Fibroblast of skin of right quadriceps (primary cell): ENCODE measurements at regions not wholly inside any gene's neighbourhood (a gene's known extent, or its start where the extent isn't known, plus 50 kb on each side); places are given as distances from the start of the nearest gene placed in this dataset.

Experiments
- DNase-seq: peaks from one replicate; pipeline ENCODE4 v3.0.0-alpha.2; 2013

DNA sequence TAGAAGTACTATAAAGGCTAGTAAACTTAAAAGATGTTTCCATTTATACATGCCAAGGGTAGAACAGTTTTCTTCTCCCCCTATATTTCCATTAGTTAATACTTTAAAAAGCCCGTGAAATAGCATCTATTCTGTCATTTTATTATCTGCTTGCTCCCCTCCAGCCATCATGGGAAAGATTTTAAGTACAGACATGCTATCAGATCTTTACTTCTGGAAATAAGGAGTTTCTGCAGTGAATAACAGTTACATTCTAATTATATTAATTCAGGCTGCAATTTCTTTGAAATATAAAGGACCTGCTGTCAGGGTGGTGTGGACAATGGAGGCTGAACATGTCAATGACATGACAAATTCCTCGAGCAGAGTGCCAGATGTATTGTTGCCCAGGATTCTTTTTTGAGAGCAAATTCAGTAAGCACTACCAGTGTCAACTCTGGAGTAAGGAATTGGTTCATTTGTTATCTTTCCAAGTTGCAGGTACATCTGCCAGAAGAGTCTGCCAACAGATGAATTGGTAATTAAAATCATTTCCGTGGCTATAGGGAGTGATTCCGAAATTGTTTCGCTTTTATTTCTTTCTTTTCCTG, 151.3 kb downstream of the BTG1 start:
- DNase-seq, result no peak

GRCh38 chr12:91993287-91994017, 152.2 kb downstream of the BTG1 start:
- DNase-seq, result no peak

GRCh38 chr12:91991399-91992187, 154.1 kb downstream of the BTG1 start:
- no peak for DNase-seq

GRCh38 chr12:91990525-91990924, 155.1 kb downstream of the BTG1 start:
- DNase-seq, result peak; percentile 32

GRCh38 chr12:91989143-91989542, 156.5 kb downstream of the BTG1 start:
- DNase-seq, result no peak

DNA sequence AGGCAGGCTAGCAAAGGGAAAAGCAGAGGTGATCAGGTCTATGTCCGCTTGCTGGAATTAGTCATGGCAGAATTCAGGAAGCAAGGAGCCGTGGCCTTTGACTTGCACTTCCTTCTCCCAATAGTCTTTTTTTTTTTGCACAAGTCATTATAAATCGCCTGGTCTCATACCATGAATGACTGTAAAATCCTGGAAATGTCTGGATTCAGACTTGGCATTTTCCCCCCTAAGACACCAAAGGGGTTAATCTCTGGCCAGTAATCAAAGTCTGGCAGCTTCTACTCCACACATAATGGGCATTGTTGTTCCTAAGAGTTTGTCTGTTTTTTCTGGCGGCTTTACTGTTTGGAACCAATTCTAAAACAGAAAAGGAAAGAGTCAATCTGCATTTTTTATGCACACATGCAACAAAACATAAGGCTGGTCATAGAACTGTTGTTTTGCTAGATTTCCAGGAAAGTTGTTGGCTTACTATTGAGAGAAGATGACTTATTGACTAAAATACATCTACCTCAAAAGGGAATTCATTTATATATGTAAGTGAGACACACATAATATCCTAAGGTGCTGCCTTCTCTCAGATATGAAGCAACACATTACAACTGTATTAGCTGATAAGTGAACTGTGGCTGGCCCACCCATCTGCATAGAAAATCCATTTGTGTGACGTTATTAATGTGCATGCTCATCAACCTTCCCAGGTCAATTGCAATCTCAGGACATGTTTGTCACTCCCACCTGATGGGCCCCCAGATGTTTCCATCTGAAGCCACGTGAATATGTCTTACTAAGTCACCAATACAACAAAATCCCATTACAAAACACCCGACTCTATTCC, 157.3 kb downstream of the BTG1 start:
- DNase-seq, result no peak

DNA sequence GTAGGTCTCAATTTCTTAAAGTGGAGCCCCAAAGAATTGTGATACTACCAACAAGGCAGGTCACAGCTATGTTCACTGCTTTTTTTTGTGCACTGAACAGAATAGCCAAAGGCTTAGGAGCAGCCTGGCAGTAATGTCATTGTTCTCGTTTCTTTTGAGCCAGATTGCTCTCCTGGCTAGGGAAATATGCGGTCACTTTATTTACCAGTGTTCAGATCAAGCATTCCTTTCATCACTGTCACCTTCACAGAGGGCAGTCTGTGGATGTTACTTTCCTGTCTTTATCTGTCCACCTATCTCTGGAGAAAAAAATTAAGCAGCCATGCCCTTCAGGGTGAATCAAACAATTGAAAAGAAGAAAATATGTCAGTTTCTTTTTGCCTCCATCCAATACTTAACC, 159.6 kb downstream of the BTG1 start:
- no peak for DNase-seq

- peak; percentile 65 for DNase-seq
These were observed 160.5 kb downstream of the BTG1 start for GRCh38 chr12:91985002-91985787.

DNA sequence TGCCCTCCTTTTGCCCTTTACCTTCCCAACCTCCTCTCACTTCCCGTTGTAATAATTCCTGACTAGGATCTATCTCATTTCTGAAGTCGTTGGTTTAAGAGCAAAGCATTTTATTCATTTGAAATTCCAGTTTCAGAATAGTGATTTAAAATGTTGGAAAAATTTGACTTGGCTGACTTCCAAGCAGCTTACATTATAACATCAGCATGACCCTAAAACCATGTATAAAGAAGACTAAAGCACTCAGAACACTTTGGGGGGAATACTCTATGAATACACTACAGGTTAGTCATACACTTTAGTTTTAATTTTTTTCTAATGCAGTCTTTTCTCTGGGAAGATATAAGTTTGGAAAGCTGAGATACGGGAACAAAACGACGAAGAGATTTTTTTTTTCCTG, 161.1 kb downstream of the BTG1 start:
- DNase-seq, result peak; percentile 88

DNA sequence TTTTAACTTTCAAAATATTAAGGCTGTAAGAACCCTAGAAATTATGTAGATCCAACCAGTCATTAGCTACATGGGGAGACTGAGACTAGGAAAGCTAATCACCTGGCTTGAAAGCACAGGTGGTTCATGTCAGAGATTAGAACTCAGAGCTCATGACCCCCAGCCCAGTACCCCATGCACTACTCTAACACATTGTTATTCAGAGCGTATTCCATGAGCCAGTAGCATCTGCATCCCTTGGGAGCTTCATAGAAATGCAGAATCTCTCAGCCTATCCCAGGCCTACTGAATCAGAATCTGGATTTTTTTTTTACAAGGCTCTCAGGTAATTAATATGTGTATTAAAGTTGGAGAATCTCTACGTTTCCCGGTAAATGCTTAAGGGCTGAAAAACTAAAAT, 161.7 kb downstream of the BTG1 start:
- no peak for DNase-seq

GRCh38 chr12:91982946-91983345, 162.7 kb downstream of the BTG1 start:
- no peak for DNase-seq

- no peak for DNase-seq
These were observed 165.2 kb downstream of the BTG1 start for GRCh38 chr12:91980389-91980821.

DNA sequence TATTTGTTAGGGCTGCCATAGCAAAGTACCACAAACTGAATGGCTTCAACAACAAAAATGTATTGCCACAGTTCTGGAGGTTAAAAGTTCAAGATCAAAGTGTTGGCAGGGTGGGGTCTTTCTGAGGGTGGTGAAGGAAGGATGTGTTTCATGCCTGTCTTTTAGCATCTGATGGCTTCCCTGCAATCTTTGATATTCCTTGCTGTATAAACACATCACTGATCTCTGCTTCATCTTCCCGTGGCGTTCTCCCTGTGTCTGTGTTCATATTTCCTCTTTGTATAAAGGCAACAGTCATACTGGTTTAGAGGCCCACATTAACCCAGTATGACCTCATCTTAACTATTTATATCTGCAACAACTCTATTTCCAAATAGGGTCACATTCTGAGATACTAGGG, 167.5 kb downstream of the BTG1 start:
- peak; percentile 39 for DNase-seq

DNA sequence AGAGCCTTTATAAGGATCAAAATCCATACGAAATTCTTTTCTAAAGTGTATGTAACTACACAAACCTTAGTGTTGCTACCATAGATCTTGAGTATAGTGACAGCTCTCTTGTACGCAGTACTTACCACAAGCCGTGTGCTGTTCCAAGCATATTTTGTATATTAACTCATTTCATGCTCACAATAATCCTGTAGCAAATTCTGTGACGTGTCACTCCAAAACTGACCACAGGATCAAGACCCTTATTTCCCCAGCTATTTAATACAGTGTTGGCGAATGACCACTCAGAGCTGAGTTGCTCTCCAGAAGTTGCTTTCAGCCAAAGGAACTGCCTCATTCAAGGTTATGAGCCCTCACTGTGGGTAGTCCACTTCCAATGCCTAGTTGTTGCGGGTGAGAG, 169.8 kb downstream of the BTG1 start:
- DNase-seq, result no peak

- no peak for DNase-seq
These were observed 171.0 kb downstream of the BTG1 start for GRCh38 chr12:91974541-91975085.

- no peak for DNase-seq
These were observed 171.8 kb downstream of the BTG1 start for GRCh38 chr12:91973813-91974212.

DNA sequence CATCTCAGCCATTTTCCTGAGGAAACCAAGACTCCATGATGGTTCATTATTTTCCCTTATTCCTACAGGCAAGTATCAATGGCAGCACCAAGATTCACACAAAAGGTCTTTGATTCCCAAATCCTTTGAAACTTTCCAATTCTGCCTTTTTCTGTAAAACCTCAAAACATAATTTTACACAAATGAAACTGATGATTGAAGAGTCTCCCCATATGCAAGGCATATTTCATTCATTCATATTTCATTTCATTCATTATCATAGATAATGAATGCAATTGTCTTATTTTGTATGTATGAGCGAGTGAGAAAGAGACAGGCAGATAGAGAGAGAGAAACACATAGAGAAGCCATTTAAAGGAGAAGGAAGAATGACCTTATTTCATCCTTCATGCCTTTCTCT, 172.8 kb downstream of the BTG1 start:
- DNase-seq, result no peak

- DNase-seq, result no peak
These were observed 176.9 kb downstream of the BTG1 start for GRCh38 chr12:91968777-91969171.

DNA sequence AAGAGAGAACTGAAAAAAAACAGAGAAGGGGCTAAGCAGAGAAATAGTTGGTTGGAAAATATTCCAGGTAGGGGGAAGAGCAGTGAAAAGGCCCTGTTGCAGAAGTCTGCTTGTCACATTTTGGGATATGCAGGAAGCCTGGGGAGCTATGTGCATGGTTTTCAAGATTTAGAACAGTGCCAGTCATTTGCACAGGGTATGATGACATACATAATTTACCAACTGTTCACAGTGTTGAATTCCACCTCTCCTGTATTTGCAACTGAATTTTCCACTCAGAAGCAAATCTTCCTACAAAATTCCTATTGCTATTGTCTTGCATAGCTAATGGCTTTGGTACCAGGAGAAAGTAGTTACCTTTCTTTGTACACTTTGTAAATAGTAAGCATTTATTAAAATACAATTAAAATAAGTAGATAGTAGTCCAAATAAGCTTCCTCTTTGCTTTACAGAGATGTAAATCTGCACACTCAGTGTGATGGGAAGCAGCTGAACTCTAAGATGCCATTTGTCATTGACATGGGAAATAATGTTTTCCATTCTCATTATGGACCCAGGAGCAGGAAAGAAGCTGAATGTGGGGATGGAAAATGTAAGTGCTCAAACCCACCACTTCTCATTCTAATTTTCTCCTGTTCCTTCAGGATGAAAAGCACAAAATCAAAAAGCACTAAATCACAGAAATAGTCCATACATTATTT, 177.4 kb downstream of the BTG1 start:
- no peak for DNase-seq

DNA sequence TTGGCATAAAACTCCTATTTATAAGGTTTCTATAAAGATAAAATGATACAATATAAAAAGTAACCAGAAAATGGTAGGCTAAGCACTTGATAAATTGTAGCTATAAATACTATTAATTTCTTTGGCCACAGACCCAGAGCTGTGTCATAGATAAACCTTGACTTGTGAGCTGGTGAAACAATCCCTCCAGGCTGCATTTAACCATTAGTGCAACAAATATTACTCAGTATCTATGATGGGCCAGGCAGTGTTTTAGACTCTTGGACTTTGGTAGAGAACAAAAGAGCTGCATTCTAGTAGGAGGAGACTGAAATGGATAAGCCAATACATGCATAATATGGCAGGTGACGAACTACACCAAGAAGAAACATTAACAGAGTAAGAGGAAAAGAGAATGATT, 178.1 kb downstream of the BTG1 start:
- DNase-seq, result no peak

GRCh38 chr12:91965781-91966180, 179.9 kb downstream of the BTG1 start:
- DNase-seq, result no peak
